Tibial artery (tissue), 4 donors: ENCODE measurements at regions not wholly inside any gene's neighbourhood (a gene's known extent, or its start where the extent isn't known, plus 50 kb on each side); places are given as distances from the start of the nearest gene placed in this dataset.

Experiments used
- DNase-seq, 2 donors: peaks; one replicate each; pipeline ENCODE4 v3.0.0-alpha.2; 2019
- H3K27ac ChIP-seq, 2 donors: fragments of 200-600 bp; sonication (generic) in 1 of 2; 1 replicate in 1 of 2; 2 replicates in 1 of 2; pipeline ENCODE4 v1.5.1; 2018 to 2019; ENCODE audit warnings: mild to moderate bottlenecking in 1 of 2
- H3K27me3 ChIP-seq, 2 donors: fragments of 200-600 bp; sonication (generic) in 1 of 2; one replicate each; pipeline versions ENCODE4 v1.5.1 to v1.6.0; 2016 to 2019
- H3K36me3 ChIP-seq, 3 donors: fragments of 200-600 bp; sonication (generic) in 2 of 3; one replicate each; pipeline ENCODE4 v1.5.1; 2016 to 2019; ENCODE audit warnings: mild to moderate bottlenecking in 2 of 3
- H3K4me1 ChIP-seq, 4 donors: fragments of 200-600 bp; sonication (generic) in 2 of 4; 1 replicate in 3 of 4; 2 replicates in 1 of 4; pipeline ENCODE4 v1.5.1; 2016 to 2019
- H3K4me3 ChIP-seq, 2 donors: fragments of 200-600 bp; sonication (generic) in 1 of 2; 1 replicate in 1 of 2; 2 replicates in 1 of 2; pipeline ENCODE4 v1.5.1; 2018 to 2019; ENCODE audit warnings: mild to moderate bottlenecking in 2 of 2
- H3K9me3 ChIP-seq, 3 donors: fragments of 200-600 bp; sonication (generic) in 1 of 3; one replicate each; pipeline ENCODE4 v1.5.1; 2016 to 2019
- intact Hi-C: fragments of 100-400 bp; cut with DNase I; formaldehyde crosslinking; loops from one replicate; pipeline ENCODE4 v1.15.0; 2023; ENCODE audit warnings: low total_unique reads
- TF ChIP-seq, protein P1 (sequence below), 2 experiments: fragments of 200-600 bp in 1 of 2; fragments of 450-650 bp in 1 of 2; IDR thresholded peaks; one replicate each; pipeline ENCODE4 v1.5.1; 2017 to 2019; ENCODE audit warnings: antibody characterized with exemption in 2 of 2, mild to moderate bottlenecking in 1 of 2, moderate library complexity in 1 of 2

DNA sequence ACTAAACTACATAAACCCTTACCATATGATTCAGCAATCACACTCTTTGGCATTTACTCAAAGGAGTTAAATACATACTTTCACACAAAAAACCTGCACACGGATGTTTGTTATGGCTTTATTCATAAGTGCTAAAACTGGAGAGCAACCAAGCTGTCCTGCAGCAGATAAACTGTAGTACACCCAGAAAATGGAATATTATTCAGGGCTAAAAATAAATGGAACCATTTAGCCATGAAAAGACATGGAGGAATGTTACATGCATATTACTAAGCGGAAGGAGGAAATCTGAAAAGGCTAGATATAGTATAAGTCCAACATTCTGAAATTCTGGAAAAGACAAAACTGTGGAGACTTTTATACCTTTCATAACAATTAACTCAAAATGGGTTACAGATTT is 73.6 kb upstream of the PHACTR3 start:
- Histone ChIP-seq H3K4me3 (no peak overlapping the region), H3K36me3 (no peaks in the 10 kb centered on the region), H3K9me3 (no peaks in the 10 kb centered on the region), H3K27ac (no peak overlapping the region), H3K4me1 (no peaks in the 10 kb centered on the region), H3K27me3 (peaks cover 0 to 23% of the 10 kb centered on the region in 2 donors)
- TF ChIP-seq, protein P1, sequence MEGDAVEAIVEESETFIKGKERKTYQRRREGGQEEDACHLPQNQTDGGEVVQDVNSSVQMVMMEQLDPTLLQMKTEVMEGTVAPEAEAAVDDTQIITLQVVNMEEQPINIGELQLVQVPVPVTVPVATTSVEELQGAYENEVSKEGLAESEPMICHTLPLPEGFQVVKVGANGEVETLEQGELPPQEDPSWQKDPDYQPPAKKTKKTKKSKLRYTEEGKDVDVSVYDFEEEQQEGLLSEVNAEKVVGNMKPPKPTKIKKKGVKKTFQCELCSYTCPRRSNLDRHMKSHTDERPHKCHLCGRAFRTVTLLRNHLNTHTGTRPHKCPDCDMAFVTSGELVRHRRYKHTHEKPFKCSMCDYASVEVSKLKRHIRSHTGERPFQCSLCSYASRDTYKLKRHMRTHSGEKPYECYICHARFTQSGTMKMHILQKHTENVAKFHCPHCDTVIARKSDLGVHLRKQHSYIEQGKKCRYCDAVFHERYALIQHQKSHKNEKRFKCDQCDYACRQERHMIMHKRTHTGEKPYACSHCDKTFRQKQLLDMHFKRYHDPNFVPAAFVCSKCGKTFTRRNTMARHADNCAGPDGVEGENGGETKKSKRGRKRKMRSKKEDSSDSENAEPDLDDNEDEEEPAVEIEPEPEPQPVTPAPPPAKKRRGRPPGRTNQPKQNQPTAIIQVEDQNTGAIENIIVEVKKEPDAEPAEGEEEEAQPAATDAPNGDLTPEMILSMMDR (IDR thresholded peaks at IDR 0.05): no peak
- intact Hi-C loops: no loop called here
- no peak for DNase-seq

DNA sequence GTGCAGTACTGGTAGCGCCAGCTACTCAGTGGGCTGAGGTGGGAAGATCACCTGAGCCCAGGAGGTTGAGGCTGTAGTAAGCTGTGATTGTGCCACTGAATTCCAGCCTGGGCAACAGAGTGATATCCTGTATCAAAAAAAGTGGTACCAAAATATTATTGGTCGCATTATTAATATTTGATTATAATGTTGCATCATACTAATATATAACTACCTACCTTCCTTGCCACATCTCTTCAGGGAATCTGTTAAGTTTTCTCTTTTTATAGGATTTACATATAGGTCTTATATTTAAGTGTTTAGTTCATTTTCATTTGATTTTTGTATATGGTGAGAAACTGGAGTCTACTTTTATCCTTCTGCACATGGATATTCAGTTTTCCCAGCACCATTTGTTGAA is 66.3 kb upstream of the PHACTR3 start:
- H3K9me3 ChIP-seq: no peaks in the 10 kb centered on the region
- no peaks in the 10 kb centered on the region for H3K4me1 ChIP-seq
- no peak for DNase-seq
- H3K36me3 ChIP-seq: no peaks in the 10 kb centered on the region
- H3K27me3 ChIP-seq: no peaks in the 10 kb centered on the region
- intact Hi-C loops: no loop called here
- TF ChIP-seq, protein P1 (IDR thresholded peaks at IDR 0.05): no peak
- no peak overlapping the region for H3K4me3 ChIP-seq
- H3K27ac ChIP-seq: no peak overlapping the region

DNA sequence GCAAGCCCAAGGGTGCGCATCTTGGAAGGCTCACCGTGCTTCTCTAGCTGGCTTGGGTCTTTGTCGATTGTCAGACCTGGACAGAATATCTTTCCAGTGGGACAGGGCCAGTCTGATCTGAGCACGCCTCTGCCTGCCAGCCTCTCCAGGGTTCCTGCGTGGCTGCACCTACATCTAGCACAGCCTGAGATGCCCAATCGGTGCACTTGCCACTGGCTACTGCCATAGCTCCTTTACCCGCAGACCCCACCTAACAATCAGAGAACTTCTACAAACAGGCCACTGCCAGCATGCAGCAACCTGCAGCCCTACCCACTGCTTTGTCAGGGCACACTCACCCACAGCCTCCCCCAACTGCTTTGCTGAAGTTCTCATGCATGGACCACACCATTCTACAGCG is 56.7 kb upstream of the PHACTR3 start:
- H3K9me3 ChIP-seq: no peaks in the 10 kb centered on the region
- DNase-seq: no peak
- intact Hi-C loops: no loop called here

More for the DNA sequence above, 56.7 kb upstream of the PHACTR3 start:
- H3K36me3 ChIP-seq: no peaks in the 10 kb centered on the region
- H3K4me1 ChIP-seq: no peaks in the 10 kb centered on the region
- no peak overlapping the region for H3K27ac ChIP-seq
- H3K27me3 ChIP-seq: peaks cover 0 to 6% of the 10 kb centered on the region in 2 donors
- H3K4me3 ChIP-seq: no peak overlapping the region
- TF ChIP-seq, protein P1 (IDR thresholded peaks at IDR 0.05): no peak
